Smooth muscle cell (in vitro differentiated cells): ENCODE measurements at regions not wholly inside any gene's neighbourhood (a gene's known extent, or its start where the extent isn't known, plus 50 kb on each side); places are given as distances from the start of the nearest gene placed in this dataset.

Experiments used
- DNase-seq: peaks from one replicate; lab custom pipeline; 2025; ENCODE audit not compliant: unreplicated experiment; lab: John Stamatoyannopoulos, UW
- H2AFZ ChIP-seq: fragments of 200-600 bp; sonication (generic); 2 replicates; pipeline ENCODE4 v1.6.0; 2016; ENCODE audit warnings: antibody characterized with exemption, low read depth, mild to moderate bottlenecking
- H3F3A ChIP-seq: fragments of 200-600 bp; sonication (generic); 2 replicates; pipeline ENCODE4 v1.6.0; 2017; ENCODE audit warnings: antibody characterized with exemption, low read depth
- H3K27ac ChIP-seq: fragments of 200-600 bp; sonication (generic); 2 replicates; pipeline ENCODE4 v1.5.1; 2016; ENCODE audit warnings: low read depth, mild to moderate bottlenecking
- H3K27me3 ChIP-seq: fragments of 200-600 bp; sonication (generic); 2 replicates; pipeline ENCODE4 v1.6.1; 2016; ENCODE audit warnings: low read depth, mild to moderate bottlenecking
- H3K36me3 ChIP-seq: fragments of 200-600 bp; sonication (generic); 2 replicates; pipeline ENCODE4 v1.5.1; 2016; ENCODE audit warnings: low read depth
- H3K4me1 ChIP-seq: fragments of 200-600 bp; sonication (generic); 2 replicates; pipeline ENCODE4 v1.5.1; 2016; ENCODE audit warnings: low read depth
- H3K4me2 ChIP-seq: fragments of 200-600 bp; sonication (generic); 2 replicates; pipeline ENCODE4 v1.6.0; 2016; ENCODE audit warnings: mild to moderate bottlenecking
- H3K4me3 ChIP-seq: fragments of 200-600 bp; sonication (generic); 2 replicates; pipeline ENCODE4 v1.5.1; 2016; ENCODE audit warnings: mild to moderate bottlenecking
- H3K79me2 ChIP-seq: fragments of 200-600 bp; sonication (generic); 2 replicates; pipeline ENCODE4 v1.6.0; 2016; ENCODE audit warnings: low read depth, mild to moderate bottlenecking
- H3K9ac ChIP-seq: fragments of 200-600 bp; sonication (generic); 2 replicates; pipeline ENCODE4 v1.6.0; 2016; ENCODE audit warnings: low read depth
- H3K9me3 ChIP-seq: fragments of 200-600 bp; sonication (generic); replicated peaks from 2 replicates; pipeline ENCODE4 v1.5.1; 2016; ENCODE audit warnings: low read depth
- H4K20me1 ChIP-seq: fragments of 200-600 bp; sonication (generic); 2 replicates; pipeline ENCODE4 v1.6.0; 2016; ENCODE audit warnings: low read depth
- CTCF ChIP-seq: fragments of 200-600 bp; sonication (generic); IDR thresholded peaks from 2 replicates; pipeline ENCODE4 v1.5.1; 2017; ENCODE audit warnings: borderline replicate concordance, mild to moderate bottlenecking, antibody characterized with exemption; ENCODE audit not compliant: insufficient read depth, poor library complexity, severe bottlenecking
- WGBS: methylation state at CpG from one replicate; pipeline ENCODE4 v1.1.7; 2016; ENCODE audit warnings: low lambda C conversion rate; 5-methylcytosine and 5-hydroxymethylcytosine counted together

GRCh38 chr6:104585646-104586045 lies 274.1 kb downstream of the HACE1 start:
- H3K4me3 ChIP-seq: no peak overlapping the region
- no peak for DNase-seq
- H3K4me1 ChIP-seq: no peaks in the 10 kb centered on the region
- no peaks in the 10 kb centered on the region for H3K27me3 ChIP-seq
- no peaks in the 10 kb centered on the region for H3K36me3 ChIP-seq
- no peak overlapping the region for H2AFZ ChIP-seq
- no peak overlapping the region for H3K4me2 ChIP-seq
- WGBS: 57% methylated on average over 2 of the region's 2 CpGs
- no peaks in the 10 kb centered on the region for H3K79me2 ChIP-seq
- TF ChIP-seq CTCF: no peak
- H4K20me1 ChIP-seq: no peaks in the 10 kb centered on the region
- no peak overlapping the region for H3K27ac ChIP-seq
- no peaks in the 10 kb centered on the region for H3F3A ChIP-seq
- H3K9me3 ChIP-seq: no peaks in the 10 kb centered on the region
- no peak overlapping the region for H3K9ac ChIP-seq

- H2AFZ ChIP-seq: no peak overlapping the region
- H3F3A ChIP-seq: no peaks in the 10 kb centered on the region
- no peak for TF ChIP-seq CTCF
- no peak overlapping the region for H3K4me2 ChIP-seq
- no peaks in the 10 kb centered on the region for H3K36me3 ChIP-seq
- no peak overlapping the region for H3K4me3 ChIP-seq
- H3K9ac ChIP-seq: no peak overlapping the region
- DNase-seq: no peak
- no peaks in the 10 kb centered on the region for H3K4me1 ChIP-seq
- H3K9me3 ChIP-seq: no peaks in the 10 kb centered on the region
- H3K27me3 ChIP-seq: no peaks in the 10 kb centered on the region
- no peak overlapping the region for H3K27ac ChIP-seq
- H3K79me2 ChIP-seq: no peaks in the 10 kb centered on the region
- H4K20me1 ChIP-seq: no peaks in the 10 kb centered on the region
Measured at GRCh38 chr6:104580452-104580851, 279.3 kb downstream of the HACE1 start.

- no peak overlapping the region for H3K9ac ChIP-seq
- TF ChIP-seq CTCF: no peak
- H3K4me3 ChIP-seq: no peak overlapping the region
- no peaks in the 10 kb centered on the region for H3K27me3 ChIP-seq
- no peaks in the 10 kb centered on the region for H4K20me1 ChIP-seq
- no peaks in the 10 kb centered on the region for H3F3A ChIP-seq
- no peaks in the 10 kb centered on the region for H3K79me2 ChIP-seq
- H3K36me3 ChIP-seq: no peaks in the 10 kb centered on the region
- H3K9me3 ChIP-seq: no peaks in the 10 kb centered on the region
- H2AFZ ChIP-seq: no peak overlapping the region
- H3K4me1 ChIP-seq: no peaks in the 10 kb centered on the region
- no peak for DNase-seq
- no peak overlapping the region for H3K27ac ChIP-seq
- H3K4me2 ChIP-seq: no peak overlapping the region
- WGBS: 88% methylated on average over 5 of the region's 5 CpGs
Measured at GRCh38 chr6:104579310-104579863, 280.3 kb downstream of the HACE1 start.

GRCh38 chr6:104575536-104575935 lies 284.2 kb downstream of the HACE1 start:
- no peaks in the 10 kb centered on the region for H4K20me1 ChIP-seq
- DNase-seq: no peak
- no peaks in the 10 kb centered on the region for H3K4me1 ChIP-seq
- no peak for TF ChIP-seq CTCF
- H3K79me2 ChIP-seq: no peaks in the 10 kb centered on the region
- H3F3A ChIP-seq: no peaks in the 10 kb centered on the region
- H3K9ac ChIP-seq: no peak overlapping the region
- H3K36me3 ChIP-seq: no peaks in the 10 kb centered on the region
- no peak overlapping the region for H2AFZ ChIP-seq
- H3K4me2 ChIP-seq: no peak overlapping the region
- no peak overlapping the region for H3K4me3 ChIP-seq
- H3K9me3 ChIP-seq: no peaks in the 10 kb centered on the region
- no peak overlapping the region for H3K27ac ChIP-seq
- H3K27me3 ChIP-seq: no peaks in the 10 kb centered on the region
